Kidney (tissue), 13 donors: ENCODE measurements at regions not wholly inside any gene's neighbourhood (a gene's known extent, or its start where the extent isn't known, plus 50 kb on each side); places are given as distances from the start of the nearest gene placed in this dataset.

ENCODE experiments used
- DNase-seq, 5 donors: peaks; one replicate each; pipeline ENCODE4 v3.0.0-alpha.2; 2013 to 2020
- FAIRE-seq: peaks from 2 replicates; lab custom pipeline; 2012; peaks lifted over from hg19 to GRCh38; lab: Jason Lieb, UNC
- H3K27ac ChIP-seq, 2 donors: one replicate each; pipeline ENCODE4 v1.7.0; 2013; ENCODE audit warnings: low read depth in 2 of 2, low read length in 2 of 2, inconsistent platforms in 1 of 2
- H3K27me3 ChIP-seq: one replicate; pipeline ENCODE4 v1.7.1; 2013; ENCODE audit warnings: low read length, inconsistent platforms; ENCODE audit not compliant: control insufficient read depth, insufficient read depth
- H3K36me3 ChIP-seq, 3 donors: one replicate each; pipeline versions ENCODE4 v1.7.0 to v1.7.1; 2013; ENCODE audit warnings: low read length in 3 of 3, control low read depth in 1 of 3, inconsistent platforms in 1 of 3; ENCODE audit not compliant: insufficient read depth in 3 of 3, control insufficient read depth in 2 of 3
- H3K4me1 ChIP-seq, 3 donors: one replicate each; pipeline versions ENCODE4 v1.7.0 to v1.7.1; 2013; ENCODE audit warnings: low read length in 3 of 3, inconsistent platforms in 1 of 3, low read depth in 1 of 3; ENCODE audit not compliant: control insufficient read depth in 2 of 3, insufficient read depth in 2 of 3
- H3K4me3 ChIP-seq, 3 donors: one replicate each; pipeline versions ENCODE4 v1.7.0 to v1.8.1; 2013; ENCODE audit warnings: low read length in 3 of 3, control low read depth in 1 of 3, inconsistent platforms in 1 of 3
- H3K9ac ChIP-seq, 3 donors: one replicate each; pipeline versions ENCODE4 v1.7.0 to v1.7.1; 2013; ENCODE audit warnings: low read length in 3 of 3, control low read depth in 1 of 3, inconsistent platforms in 1 of 3
- H3K9me3 ChIP-seq, 3 donors: one replicate each; pipeline versions ENCODE4 v1.7.0 to v1.7.1; 2013; ENCODE audit warnings: low read length in 3 of 3, control low read depth in 1 of 3, inconsistent platforms in 1 of 3; ENCODE audit not compliant: control insufficient read depth in 2 of 3, insufficient read depth in 1 of 3
- CTCF ChIP-seq: IDR thresholded peaks from 3 replicates; pipeline ENCODE4 v1.5.1; 2012; ENCODE audit warnings: mild to moderate bottlenecking, moderate library complexity, borderline replicate concordance; ENCODE audit not compliant: insufficient read depth; ENCODE audit errors: extremely low read depth
- intact Hi-C: fragments of 100-400 bp; cut with DNase I; formaldehyde crosslinking; loops from one replicate; pipeline ENCODE4 v1.11.1; 2022
- donor health status: control.
- donor health status: control.
- donor health status: control.
- donor health status: control.
- donor health status: control.
- donor health status: DM: yes; HTN: yes; CAD: no.
- donor health status: Normal renal cell carcinoma (clear cell type).

- FAIRE-seq: no peak
Observed at GRCh38 chr2:217069263-217070042, 209.6 kb upstream of the TNP1 start.

GRCh38 chr2:217068677-217069250, 208.9 kb upstream of the TNP1 start:
- H3K36me3 ChIP-seq: no peaks in the 10 kb centered on the region
- no peaks in the 10 kb centered on the region for H3K27me3 ChIP-seq
- no peak for FAIRE-seq
- no peaks in the 10 kb centered on the region for H3K9me3 ChIP-seq
- no peak for TF ChIP-seq CTCF
- no peak overlapping the region for H3K4me3 ChIP-seq
- H3K27ac ChIP-seq: no peak overlapping the region
- H3K9ac ChIP-seq: no peak overlapping the region
- intact Hi-C loops: no loop called here
- H3K4me1 ChIP-seq: peaks cover 0 to 6% (median 3%) of the 10 kb centered on the region in 3 donors
- DNase-seq: no peak

More at GRCh38 chr2:217069263-217070042, 209.6 kb upstream of the TNP1 start:
- Histone ChIP-seq H3K36me3 (no peaks in the 10 kb centered on the region), H3K4me1 (peaks cover 0 to 5% (median 3%) of the 10 kb centered on the region in 3 donors), H3K4me3 (no peak overlapping the region), H3K27me3 (no peaks in the 10 kb centered on the region), H3K27ac (no peak overlapping the region), H3K9me3 (no peaks in the 10 kb centered on the region), H3K9ac (no peak overlapping the region)
- DNase-seq: no peak
- TF ChIP-seq CTCF: no peak
- intact Hi-C loops: no loop called here

GRCh38 chr2:217067787-217068186, 207.9 kb upstream of the TNP1 start:
- Histone ChIP-seq H3K9me3 (no peaks in the 10 kb centered on the region), H3K4me1 (peaks cover 0 to 6% (median 3%) of the 10 kb centered on the region in 3 donors), H3K27me3 (no peaks in the 10 kb centered on the region), H3K27ac (no peak overlapping the region), H3K9ac (no peak overlapping the region), H3K36me3 (no peaks in the 10 kb centered on the region), H3K4me3 (no peak overlapping the region)
- FAIRE-seq (no peak), DNase-seq (no peak)
- TF ChIP-seq CTCF: no peak
- intact Hi-C loops: no loop called here
